Urothelium cell line (cell line): ENCODE measurements at regions not wholly inside any gene's neighbourhood (a gene's known extent, or its start where the extent isn't known, plus 50 kb on each side); places are given as distances from the start of the nearest gene placed in this dataset.

Experiments
- DNase-seq: peaks from one replicate; pipeline ENCODE4 v3.0.0; 2011; ENCODE audit warnings: low spot score, mixed read lengths
- FAIRE-seq: peaks from 2 replicates; lab custom pipeline; 2011; peaks lifted over from hg19 to GRCh38; lab: Jason Lieb, UNC

GRCh38 chr1:4591926-4592325 lies 62.5 kb upstream of the AJAP1 start:
- DNase-seq, result no peak

GRCh38 chr1:4593106-4593505 lies 61.3 kb upstream of the AJAP1 start:
- FAIRE-seq (no peak), DNase-seq (no peak)

More at GRCh38 chr1:4591926-4592325, 62.5 kb upstream of the AJAP1 start:
- no peak for FAIRE-seq

DNA sequence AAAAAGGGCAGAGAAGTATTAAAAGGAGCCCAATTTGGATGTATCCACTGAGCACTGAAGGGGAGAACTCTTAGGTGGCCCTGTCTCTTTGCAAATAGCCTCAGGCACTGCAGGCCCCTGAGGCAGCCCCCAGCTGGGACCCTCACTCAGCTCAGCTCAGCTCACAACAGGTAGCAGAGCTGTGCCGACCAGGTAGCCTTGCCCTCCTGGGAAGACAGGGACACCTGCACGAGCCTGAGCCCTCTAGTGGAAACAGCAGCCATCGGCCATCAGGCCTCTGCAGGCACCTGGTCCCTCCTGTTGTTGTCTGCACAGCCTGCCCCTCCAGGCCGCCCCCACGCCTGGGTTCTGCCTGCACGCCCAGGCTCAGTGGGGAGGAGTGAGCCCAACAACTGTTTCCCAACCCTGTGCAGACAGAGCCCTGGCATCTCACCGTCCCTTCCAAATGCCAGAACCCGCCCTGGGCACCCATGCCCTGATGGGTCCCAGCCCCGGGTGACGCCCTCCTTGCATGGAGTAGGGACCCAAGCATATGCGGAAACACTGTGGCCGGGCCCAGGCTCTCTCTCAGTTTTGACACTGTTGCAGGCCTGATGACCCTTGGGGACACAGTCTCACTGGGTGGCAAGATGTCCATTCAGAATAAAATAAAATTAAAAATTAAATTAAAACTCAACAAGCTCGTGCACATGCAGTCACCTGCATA lies 60.0 kb upstream of the AJAP1 start:
- no peak for FAIRE-seq

GRCh38 chr1:4595341-4596225 lies 58.8 kb upstream of the AJAP1 start:
- DNase-seq (no peak), FAIRE-seq (no peak)

More for the DNA sequence above, 60.0 kb upstream of the AJAP1 start:
- DNase-seq, result no peak

DNA sequence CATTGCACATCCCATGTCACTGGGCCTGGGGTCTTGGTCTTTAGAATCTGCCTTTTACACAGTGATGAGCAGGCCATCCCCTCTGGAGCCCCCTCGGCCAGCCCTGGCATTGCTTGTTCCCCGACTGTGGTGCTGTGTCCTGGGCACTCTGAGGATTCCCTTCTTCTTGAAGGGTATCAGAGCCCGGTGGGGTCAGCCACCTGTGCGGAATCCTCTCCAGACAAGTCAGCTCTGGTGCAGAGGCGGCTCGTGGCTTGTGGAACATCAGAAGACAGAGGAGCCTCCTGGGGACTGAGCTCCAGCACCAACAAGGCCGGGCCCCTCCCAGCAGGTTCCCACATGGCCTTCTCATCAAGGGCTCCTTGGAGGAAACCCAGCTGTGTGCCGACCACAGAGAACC lies 57.9 kb upstream of the AJAP1 start:
- FAIRE-seq, result no peak
- DNase-seq, result no peak

GRCh38 chr1:4597020-4597419 lies 57.4 kb upstream of the AJAP1 start:
- FAIRE-seq, result no peak
- no peak for DNase-seq

DNA sequence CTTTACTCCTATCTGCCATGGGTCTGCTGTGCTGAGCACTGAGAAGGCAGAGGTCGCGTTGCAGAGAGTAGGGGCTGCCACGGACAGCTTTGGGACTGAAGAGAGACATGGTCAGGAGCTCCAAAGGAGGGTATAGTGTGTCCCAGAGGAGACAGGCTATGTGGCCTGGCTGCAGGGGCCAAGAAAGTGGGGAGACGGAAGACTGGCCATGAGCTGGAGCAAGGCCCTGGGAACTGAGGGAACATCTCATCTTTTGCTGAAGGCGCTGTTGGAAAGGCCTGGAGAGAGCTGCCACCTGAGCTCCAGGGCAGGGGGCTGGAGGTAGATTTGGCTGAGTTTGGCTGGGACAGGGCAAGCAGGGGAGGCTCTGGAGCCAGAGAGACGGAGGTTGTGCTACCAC lies 55.8 kb upstream of the AJAP1 start:
- FAIRE-seq (no peak), DNase-seq (no peak)

DNA sequence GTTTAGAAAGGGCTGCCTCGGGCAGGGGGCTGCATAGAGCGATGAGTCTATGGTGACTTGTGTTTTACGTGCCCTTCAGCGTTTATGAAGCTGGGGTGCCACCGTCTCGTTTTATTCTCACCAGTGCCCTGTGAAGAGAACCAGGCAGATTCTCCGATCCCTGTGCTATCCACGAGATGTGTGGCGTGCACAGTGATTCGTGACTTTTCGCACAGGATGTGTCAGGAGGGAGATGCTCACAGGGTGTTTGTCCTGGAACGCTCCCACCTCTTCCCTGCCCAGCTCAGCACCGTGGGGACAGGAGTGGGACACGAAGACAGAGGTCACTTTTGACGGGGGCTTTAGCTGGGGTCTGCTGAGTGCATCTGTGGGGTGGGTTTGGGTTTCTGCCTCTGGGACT lies 54.9 kb upstream of the AJAP1 start:
- no peak for FAIRE-seq
- no peak for DNase-seq

DNA sequence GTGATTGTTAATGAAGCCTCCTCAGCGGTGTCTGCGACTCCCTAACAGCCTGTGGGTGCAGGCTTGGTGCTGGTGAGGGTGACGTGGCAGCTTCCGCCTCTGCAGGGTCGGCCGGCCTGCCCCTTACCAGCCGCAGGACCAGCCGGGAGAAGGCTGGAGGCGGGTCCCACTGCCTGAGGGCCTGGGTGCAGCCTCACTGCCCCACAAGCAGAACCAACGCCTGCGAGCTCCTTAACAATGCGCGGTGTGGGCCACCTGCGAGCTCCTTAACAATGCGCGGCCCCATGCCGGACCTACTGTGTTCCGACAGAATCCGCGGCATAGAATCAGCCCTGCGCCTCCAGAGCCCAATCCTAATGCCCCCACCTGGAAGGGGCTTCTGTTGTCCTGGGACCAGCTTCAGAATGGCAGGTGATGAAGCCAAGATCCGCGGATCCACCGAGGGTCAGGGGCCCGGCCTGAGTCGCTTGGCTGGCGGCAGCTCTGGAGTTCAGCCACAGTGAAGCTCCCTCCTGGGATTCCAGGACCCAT lies 54.4 kb upstream of the AJAP1 start:
- FAIRE-seq (no peak), DNase-seq (no peak)

GRCh38 chr1:4600615-4601460 lies 53.6 kb upstream of the AJAP1 start:
- no peak for DNase-seq
- no peak for FAIRE-seq

- FAIRE-seq, result no peak
- no peak for DNase-seq
Measured at GRCh38 chr1:4601941-4602340, 52.5 kb upstream of the AJAP1 start.

DNA sequence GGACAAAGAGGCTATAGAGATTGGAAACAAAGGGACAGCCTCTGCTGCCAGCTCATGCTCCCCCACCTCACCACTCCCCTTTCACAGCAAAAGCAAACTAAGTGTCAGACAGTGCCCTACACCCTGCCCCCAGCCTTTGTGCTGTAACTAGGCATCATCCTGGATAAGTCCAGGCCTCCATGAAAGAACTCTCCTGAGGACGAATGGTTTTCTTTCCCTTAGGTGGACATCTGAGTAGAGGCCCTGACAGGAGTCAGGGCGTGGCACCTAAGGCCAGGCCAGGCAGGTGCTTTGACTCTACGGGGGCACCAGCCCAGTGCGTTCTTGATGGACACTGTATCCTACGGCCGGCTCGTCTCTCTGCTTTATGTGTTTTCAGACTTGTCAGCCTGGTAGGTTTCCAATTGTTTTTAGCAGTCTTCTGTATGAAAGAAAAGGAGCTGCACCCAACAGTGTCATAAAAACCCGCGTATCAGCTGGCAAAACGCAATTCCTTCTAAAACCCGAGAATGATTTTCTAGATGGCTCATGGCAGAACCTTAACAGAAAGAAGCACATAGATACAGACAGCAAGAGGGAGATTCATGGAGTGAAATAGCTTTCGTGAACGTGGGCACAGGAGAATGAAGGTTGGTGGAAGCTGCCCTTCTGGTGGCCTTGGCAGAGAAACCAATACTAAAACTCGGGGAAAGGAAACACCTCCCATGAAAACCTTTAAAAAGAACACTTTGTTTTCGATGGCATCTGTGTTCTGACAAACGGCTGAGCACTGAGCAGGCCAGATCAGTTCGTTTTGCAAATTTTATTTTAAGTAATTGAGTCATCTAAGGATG lies 51.7 kb upstream of the AJAP1 start:
- no peak for DNase-seq
- no peak for FAIRE-seq

DNA sequence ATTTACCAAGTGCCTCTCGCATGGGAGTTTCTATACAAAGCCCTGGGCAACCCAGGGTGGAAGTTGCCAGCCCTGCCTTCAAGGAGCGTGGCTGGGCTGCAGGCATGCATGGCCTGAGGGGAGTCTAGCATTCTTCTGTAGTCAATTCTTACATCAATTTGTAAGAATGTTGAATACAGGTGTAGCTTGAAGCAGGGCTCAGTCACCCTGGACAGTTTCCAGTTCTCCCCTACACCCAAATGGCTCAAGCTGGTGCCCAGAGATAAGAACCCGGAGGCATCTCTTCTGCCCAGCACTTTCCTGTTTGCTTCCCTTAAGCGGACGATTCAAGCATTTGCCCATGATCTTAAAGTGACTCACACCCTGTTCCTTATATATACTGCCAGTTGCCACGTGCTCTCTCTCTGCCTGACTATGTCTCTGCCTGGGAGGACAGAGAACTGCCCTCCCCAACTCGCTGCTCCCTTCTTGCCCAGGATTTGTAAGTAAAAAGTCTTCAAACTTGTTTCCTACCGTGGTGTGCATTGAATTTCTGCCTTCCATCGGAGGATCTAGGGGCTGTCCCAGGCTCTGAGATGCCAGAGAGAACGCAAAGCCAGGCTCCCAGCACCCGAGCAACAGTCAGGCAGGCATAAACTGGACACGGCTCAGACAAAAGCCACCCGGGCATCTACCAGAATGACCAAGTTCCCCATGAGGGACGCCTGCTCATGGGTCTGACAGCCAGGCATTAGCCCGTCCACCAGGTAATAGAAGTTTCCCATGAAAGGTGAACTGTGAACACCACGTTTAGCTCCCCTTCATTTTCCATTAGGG lies 50.9 kb upstream of the AJAP1 start:
- peak; percentile 23 for DNase-seq

More for the DNA sequence above, 50.9 kb upstream of the AJAP1 start:
- FAIRE-seq, result no peak
